ENCODE measurements at regions not wholly inside any gene's neighbourhood (a gene's known extent, or its start where the extent isn't known, plus 50 kb on each side); places are given as distances from the start of the nearest gene placed in this dataset.

DNA sequence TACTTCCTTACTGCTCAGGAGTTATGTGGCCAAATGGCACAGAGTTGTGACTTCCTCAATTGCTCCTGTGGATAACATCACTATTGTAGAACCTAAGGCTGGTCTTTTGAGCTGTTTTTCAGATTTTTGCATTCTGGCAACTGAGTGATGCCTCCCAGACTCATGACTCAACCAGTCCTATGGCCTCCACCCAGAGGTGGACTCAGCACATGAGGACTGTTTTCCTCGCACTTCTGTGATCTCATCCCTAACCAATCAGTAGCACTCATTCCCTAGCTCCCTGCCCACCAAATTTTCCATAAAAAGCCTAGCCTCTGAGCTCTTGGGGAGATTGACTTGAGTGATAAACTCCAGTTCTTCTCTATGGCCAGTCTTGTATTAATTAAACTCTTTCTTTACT, 407.9 kb upstream of the TNP1 start:
- Mint-ChIP-seq H3K27ac (ENCODE audit: low read depth) (no peak overlapping the region), H3K4me1 (no peaks in the 10 kb centered on the region), H3K36me3 (ENCODE audit: insufficient read depth) (no peaks in the 10 kb centered on the region), H3K4me3 (no peak overlapping the region), H3K27me3 (peaks cover 34% of the 10 kb centered on the region), H3K9me3 (peaks cover 10% of the 10 kb centered on the region)
- ATAC-seq (replicated peaks; ENCODE audit: extremely low read depth, poor library complexity, severe bottlenecking): no peak
- DNase-seq (ENCODE audit: low spot score in 2 of 2): no peak

GRCh38 chr2:217263756-217264155, 403.9 kb upstream of the TNP1 start:
- Mint-ChIP-seq H3K9me3 (peaks cover 4% of the 10 kb centered on the region), H3K36me3 (ENCODE audit: insufficient read depth) (no peaks in the 10 kb centered on the region), H3K4me3 (no peak overlapping the region), H3K4me1 (no peaks in the 10 kb centered on the region), H3K27me3 (peaks cover 14% of the 10 kb centered on the region), H3K27ac (ENCODE audit: low read depth) (no peak overlapping the region)
- ATAC-seq (replicated peaks; ENCODE audit: extremely low read depth, poor library complexity, severe bottlenecking) (no peak), DNase-seq (ENCODE audit: low spot score in 2 of 2) (no peak)

- Mint-ChIP-seq H3K36me3 (ENCODE audit: insufficient read depth) (no peaks in the 10 kb centered on the region), H3K27me3 (peaks cover 8% of the 10 kb centered on the region), H3K4me3 (no peak overlapping the region), H3K27ac (ENCODE audit: low read depth) (no peak overlapping the region), H3K4me1 (no peaks in the 10 kb centered on the region), H3K9me3 (peaks cover 2% of the 10 kb centered on the region)
- no peak for ATAC-seq (replicated peaks; ENCODE audit: extremely low read depth, poor library complexity, severe bottlenecking)
- no peak for DNase-seq (ENCODE audit: low spot score in 2 of 2)
These were observed 403.0 kb upstream of the TNP1 start for GRCh38 chr2:217262911-217263310.

DNA sequence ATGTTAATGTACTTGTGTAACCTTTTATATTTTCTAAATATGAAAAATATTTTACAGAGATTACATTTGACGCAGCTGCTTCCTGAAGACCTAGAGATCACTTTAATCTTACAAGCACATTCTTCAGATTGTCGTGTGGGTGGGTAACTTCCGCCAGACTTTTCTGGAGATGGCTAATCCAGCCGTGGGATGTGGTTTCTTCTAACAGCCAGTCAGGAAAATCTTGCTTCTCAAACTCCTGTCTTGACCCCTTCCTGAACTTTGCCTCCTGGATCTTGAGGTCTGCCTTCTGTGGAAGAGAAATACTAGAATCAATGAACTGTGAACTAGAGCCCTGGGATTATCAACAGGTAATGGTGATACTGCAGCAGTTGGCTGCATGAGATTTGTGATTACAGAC, 401.6 kb upstream of the TNP1 start:
- no peaks in the 10 kb centered on the region for H3K36me3 Mint-ChIP-seq (ENCODE audit: insufficient read depth)
- ATAC-seq (replicated peaks; ENCODE audit: extremely low read depth, poor library complexity, severe bottlenecking) (no peak), DNase-seq (ENCODE audit: low spot score in 2 of 2) (no peak)
- no peaks in the 10 kb centered on the region for H3K9me3 Mint-ChIP-seq
- no peak overlapping the region for H3K4me3 Mint-ChIP-seq
- H3K4me1 Mint-ChIP-seq: no peaks in the 10 kb centered on the region
- H3K27ac Mint-ChIP-seq (ENCODE audit: low read depth): no peak overlapping the region
- H3K27me3 Mint-ChIP-seq: peaks cover 8% of the 10 kb centered on the region

- DNase-seq (ENCODE audit: low spot score in 2 of 2) (no peak), ATAC-seq (replicated peaks; ENCODE audit: extremely low read depth, poor library complexity, severe bottlenecking) (no peak)
- Mint-ChIP-seq H3K27ac (ENCODE audit: low read depth) (no peak overlapping the region), H3K4me1 (no peaks in the 10 kb centered on the region), H3K36me3 (ENCODE audit: insufficient read depth) (no peaks in the 10 kb centered on the region), H3K27me3 (peaks cover 2% of the 10 kb centered on the region), H3K9me3 (no peaks in the 10 kb centered on the region), H3K4me3 (no peak overlapping the region)
These were observed 400.7 kb upstream of the TNP1 start for GRCh38 chr2:217260441-217261115.

GRCh38 chr2:217258170-217258569, 398.3 kb upstream of the TNP1 start:
- no peaks in the 10 kb centered on the region for H3K27me3 Mint-ChIP-seq
- H3K27ac Mint-ChIP-seq (ENCODE audit: low read depth): no peak overlapping the region
- H3K4me3 Mint-ChIP-seq: no peak overlapping the region
- H3K9me3 Mint-ChIP-seq: no peaks in the 10 kb centered on the region
- DNase-seq (ENCODE audit: low spot score in 2 of 2): no peak
- no peaks in the 10 kb centered on the region for H3K36me3 Mint-ChIP-seq (ENCODE audit: insufficient read depth)
- H3K4me1 Mint-ChIP-seq: no peaks in the 10 kb centered on the region
- no peak for ATAC-seq (replicated peaks; ENCODE audit: extremely low read depth, poor library complexity, severe bottlenecking)

GRCh38 chr2:217256251-217256650, 396.4 kb upstream of the TNP1 start:
- ATAC-seq (replicated peaks; ENCODE audit: extremely low read depth, poor library complexity, severe bottlenecking): no peak
- Mint-ChIP-seq H3K4me3 (no peak overlapping the region), H3K9me3 (no peaks in the 10 kb centered on the region), H3K27me3 (no peaks in the 10 kb centered on the region), H3K27ac (ENCODE audit: low read depth) (no peak overlapping the region), H3K36me3 (ENCODE audit: insufficient read depth) (no peaks in the 10 kb centered on the region), H3K4me1 (no peaks in the 10 kb centered on the region)
- DNase-seq (ENCODE audit: low spot score in 2 of 2): no peak

DNA sequence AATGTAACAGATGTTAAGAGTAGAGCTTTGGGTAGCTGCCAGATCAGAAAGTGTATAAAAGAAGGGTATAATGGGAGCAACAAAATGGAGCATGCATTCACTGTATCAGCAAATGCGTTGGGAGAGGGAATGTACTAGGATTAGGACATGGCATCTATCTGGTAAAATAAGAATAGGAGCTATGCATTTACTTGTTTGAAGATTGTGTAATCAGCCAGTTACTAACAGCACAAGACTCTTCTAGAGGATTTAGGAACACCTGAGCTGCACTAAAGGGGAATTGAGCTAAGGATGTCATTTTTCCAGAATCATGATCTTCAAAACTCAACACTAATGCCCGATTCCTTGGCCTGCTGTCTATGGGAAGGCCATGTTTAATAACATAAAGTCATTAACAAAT, 394.2 kb upstream of the TNP1 start:
- Mint-ChIP-seq H3K27me3 (no peaks in the 10 kb centered on the region), H3K9me3 (no peaks in the 10 kb centered on the region), H3K4me1 (no peaks in the 10 kb centered on the region), H3K27ac (ENCODE audit: low read depth) (no peak overlapping the region), H3K36me3 (ENCODE audit: insufficient read depth) (no peaks in the 10 kb centered on the region), H3K4me3 (no peak overlapping the region)
- ATAC-seq (replicated peaks; ENCODE audit: extremely low read depth, poor library complexity, severe bottlenecking): no peak
- no peak for DNase-seq (ENCODE audit: low spot score in 2 of 2)

- H3K4me3 Mint-ChIP-seq: no peak overlapping the region
- no peaks in the 10 kb centered on the region for H3K27me3 Mint-ChIP-seq
- DNase-seq (ENCODE audit: low spot score in 2 of 2) (no peak), ATAC-seq (replicated peaks; ENCODE audit: extremely low read depth, poor library complexity, severe bottlenecking) (no peak)
- no peak overlapping the region for H3K27ac Mint-ChIP-seq (ENCODE audit: low read depth)
- no peaks in the 10 kb centered on the region for H3K36me3 Mint-ChIP-seq (ENCODE audit: insufficient read depth)
- no peaks in the 10 kb centered on the region for H3K9me3 Mint-ChIP-seq
- H3K4me1 Mint-ChIP-seq: no peaks in the 10 kb centered on the region
These were observed 392.3 kb upstream of the TNP1 start for GRCh38 chr2:217252181-217252580.

DNA sequence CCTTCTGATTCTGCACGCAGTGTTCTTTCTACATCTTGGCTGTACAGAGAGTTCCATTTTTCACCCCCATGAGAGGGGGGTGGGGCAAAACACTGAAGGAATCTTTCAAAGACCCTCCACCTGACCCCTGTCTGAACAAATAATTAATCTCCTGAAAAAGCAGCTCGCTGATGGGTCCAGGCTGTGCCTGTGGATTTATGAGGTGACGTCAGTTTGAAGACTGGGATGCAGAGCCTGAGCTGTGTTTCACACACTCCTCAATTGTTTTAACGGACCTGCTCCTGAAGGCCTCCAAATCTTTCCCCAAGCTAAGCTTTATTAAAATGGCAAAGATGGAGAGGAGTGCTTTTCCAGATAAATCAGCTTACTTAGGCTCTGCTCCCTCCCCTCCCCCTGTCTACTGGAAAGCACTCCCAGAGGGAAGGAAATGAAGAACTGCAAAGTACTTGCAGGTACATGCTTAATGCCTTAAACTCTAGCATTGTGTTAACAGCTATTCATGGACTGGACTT, 390.2 kb upstream of the TNP1 start:
- no peak for ATAC-seq (replicated peaks; ENCODE audit: extremely low read depth, poor library complexity, severe bottlenecking)
- no peak for DNase-seq (ENCODE audit: low spot score in 2 of 2)
- H3K4me3 Mint-ChIP-seq: no peak overlapping the region
- H3K4me1 Mint-ChIP-seq: no peaks in the 10 kb centered on the region
- H3K27me3 Mint-ChIP-seq: no peaks in the 10 kb centered on the region
- no peaks in the 10 kb centered on the region for H3K9me3 Mint-ChIP-seq
- H3K36me3 Mint-ChIP-seq (ENCODE audit: insufficient read depth): no peaks in the 10 kb centered on the region
- H3K27ac Mint-ChIP-seq (ENCODE audit: low read depth): no peak overlapping the region

GRCh38 chr2:217249121-217250012, 389.5 kb upstream of the TNP1 start:
- Mint-ChIP-seq H3K27me3 (no peaks in the 10 kb centered on the region), H3K4me1 (no peaks in the 10 kb centered on the region), H3K36me3 (ENCODE audit: insufficient read depth) (no peaks in the 10 kb centered on the region), H3K27ac (ENCODE audit: low read depth) (no peak overlapping the region), H3K4me3 (no peak overlapping the region), H3K9me3 (no peaks in the 10 kb centered on the region)
- DNase-seq (ENCODE audit: low spot score in 2 of 2): no peak
- ATAC-seq (replicated peaks; ENCODE audit: extremely low read depth, poor library complexity, severe bottlenecking): no peak

DNA sequence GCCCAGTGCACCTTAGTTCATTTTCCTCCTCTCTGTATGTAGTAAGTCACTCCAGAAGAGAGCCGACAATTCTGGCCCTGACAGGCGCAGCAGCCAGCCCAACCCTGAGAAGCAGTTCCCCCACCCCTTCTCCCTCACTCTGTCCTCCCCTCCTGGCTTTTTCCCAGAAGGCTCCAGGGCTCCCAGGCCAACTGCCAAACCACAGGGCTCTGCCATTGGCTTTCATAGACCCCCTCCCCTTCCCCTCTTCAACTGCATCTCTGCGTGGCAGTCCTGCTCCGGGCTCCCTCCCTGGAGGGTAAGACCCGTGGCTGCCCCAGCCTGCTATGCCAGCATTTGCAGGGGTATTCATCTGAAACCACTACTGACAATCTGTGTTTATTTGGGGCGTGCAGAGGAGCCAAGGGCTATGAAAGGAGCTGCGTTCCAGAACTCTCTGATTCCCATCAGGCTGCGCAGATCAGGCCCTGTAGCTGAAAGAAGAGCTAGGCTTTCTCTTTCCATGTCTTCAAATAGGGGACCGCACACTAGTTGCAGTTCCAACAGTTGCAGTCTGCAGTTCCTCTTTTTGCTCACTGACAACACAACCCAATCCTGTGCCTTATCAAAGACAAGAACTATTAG, 388.6 kb upstream of the TNP1 start:
- Mint-ChIP-seq H3K27me3 (no peaks in the 10 kb centered on the region), H3K36me3 (ENCODE audit: insufficient read depth) (no peaks in the 10 kb centered on the region), H3K27ac (ENCODE audit: low read depth) (no peak overlapping the region), H3K4me1 (no peaks in the 10 kb centered on the region), H3K4me3 (no peak overlapping the region), H3K9me3 (peaks cover 3% of the 10 kb centered on the region)
- DNase-seq (ENCODE audit: low spot score in 2 of 2) (no peak), ATAC-seq (replicated peaks; ENCODE audit: extremely low read depth, poor library complexity, severe bottlenecking) (no peak)

DNA sequence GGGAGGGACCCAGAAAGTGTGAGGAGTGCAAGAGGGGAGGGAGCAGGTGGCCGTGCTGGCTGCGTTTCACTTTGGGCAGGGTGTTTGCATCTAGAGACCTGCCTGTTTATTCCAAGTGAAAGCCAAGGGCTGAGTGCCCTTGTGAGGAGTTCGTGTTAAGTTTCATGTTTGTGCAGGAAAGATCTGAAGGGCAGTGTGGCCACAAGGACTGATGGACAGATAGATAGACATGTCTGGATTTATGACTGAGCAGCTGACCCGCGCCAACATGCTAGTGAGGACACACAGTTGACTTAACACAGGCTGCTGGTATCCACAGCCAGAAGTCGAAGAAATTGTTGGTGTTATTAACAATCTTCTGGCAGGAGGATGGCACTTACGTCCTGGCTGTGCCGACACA, 387.6 kb upstream of the TNP1 start:
- DNase-seq (ENCODE audit: low spot score in 2 of 2): no peak
- no peak for ATAC-seq (replicated peaks; ENCODE audit: extremely low read depth, poor library complexity, severe bottlenecking)
- H3K36me3 Mint-ChIP-seq (ENCODE audit: insufficient read depth): no peaks in the 10 kb centered on the region
- H3K4me1 Mint-ChIP-seq: no peaks in the 10 kb centered on the region
- no peak overlapping the region for H3K4me3 Mint-ChIP-seq
- no peak overlapping the region for H3K27ac Mint-ChIP-seq (ENCODE audit: low read depth)
- no peaks in the 10 kb centered on the region for H3K27me3 Mint-ChIP-seq
- peaks cover 6% of the 10 kb centered on the region for H3K9me3 Mint-ChIP-seq
